HepG2 (cell line): ENCODE measurements at regions not wholly inside any gene's neighbourhood (a gene's known extent, or its start where the extent isn't known, plus 50 kb on each side); places are given as distances from the start of the nearest gene placed in this dataset.

ENCODE experiments used
- EZH2 ChIP-seq: conservative IDR thresholded peaks from 2 replicates; pipeline ENCODE4 v1.6.1; 2012; ENCODE audit warnings: mild to moderate bottlenecking, low read depth, low read length, moderate library complexity
- MXD4 ChIP-seq: IDR thresholded peaks from 2 replicates; pipeline ENCODE4 v1.6.1; 2016; ENCODE audit warnings: mild to moderate bottlenecking, missing biosample characterization, missing genetic modification reagents
- POLR2AphosphoS5 ChIP-seq: IDR thresholded peaks from 2 replicates; pipeline ENCODE4 v1.6.1; 2012; ENCODE audit warnings: low read depth, low read length
- SOX13 ChIP-seq, 3 experiments: fragments of 450-650 bp in 1 of 3; sonication (generic) in 1 of 3; formaldehyde crosslinking in 1 of 3; IDR thresholded peaks in 2 of 3; conservative IDR thresholded peaks in 1 of 3; 2 replicates each; pipeline versions ENCODE4 v1.5.0 to v1.6.1; 2016 to 2020; ENCODE audit warnings: antibody characterized with exemption in 1 of 3, mild to moderate bottlenecking in 1 of 3, missing compliant biosample characterization in 1 of 3, missing genetic modification reagents in 1 of 3, moderate library complexity in 1 of 3
- XRCC5 ChIP-seq: fragments of 200-400 bp; formaldehyde crosslinking; optimal IDR thresholded peaks from 2 replicates; pipeline ENCODE3; 2017; ENCODE audit warnings: mild to moderate bottlenecking, low read length
- ZBTB33 ChIP-seq: sonication (generic); formaldehyde crosslinking; IDR thresholded peaks from 2 replicates; pipeline ENCODE4 v1.4.0; 2020; ENCODE audit warnings: missing genetic modification reagents
- ZNF253 ChIP-seq: sonication (generic); formaldehyde crosslinking; IDR thresholded peaks from 2 replicates; pipeline ENCODE4 v1.8.0; 2022; ENCODE audit warnings: mild to moderate bottlenecking, missing genetic modification reagents, borderline replicate concordance
- ZNF317 ChIP-seq: sonication (generic); formaldehyde crosslinking; IDR thresholded peaks from 2 replicates; pipeline ENCODE4 v1.5.0; 2020; ENCODE audit warnings: mild to moderate bottlenecking, missing genetic modification reagents
- TF ChIP-seq, protein P1 (sequence below): IDR thresholded peaks from 2 replicates; pipeline ENCODE4 v1.6.1; 2012; ENCODE audit warnings: inconsistent platforms
- TF ChIP-seq, protein P2 (sequence below), 2 experiments: sonication (generic) in 1 of 2; formaldehyde crosslinking in 1 of 2; IDR thresholded peaks; 2 replicates each; pipeline versions ENCODE4 v1.4.0 to v1.6.1; 2018 to 2020; ENCODE audit warnings: missing genetic modification reagents in 2 of 2, borderline replicate concordance in 1 of 2, low read depth in 1 of 2, mild to moderate bottlenecking in 1 of 2, missing biosample characterization in 1 of 2

GRCh38 chr4:104811727-104812126, 317.0 kb upstream of the CXXC4 start:
- no peak for TF ChIP-seq XRCC5
- TF ChIP-seq MXD4 (CRISPR knock-in tag) = no peak
- TF ChIP-seq, protein P1, sequence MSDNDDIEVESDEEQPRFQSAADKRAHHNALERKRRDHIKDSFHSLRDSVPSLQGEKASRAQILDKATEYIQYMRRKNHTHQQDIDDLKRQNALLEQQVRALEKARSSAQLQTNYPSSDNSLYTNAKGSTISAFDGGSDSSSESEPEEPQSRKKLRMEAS = no peak
- TF ChIP-seq ZNF253 (CRISPR knock-in tag) = no peak
- no peak for TF ChIP-seq EZH2
- TF ChIP-seq, protein P2, sequence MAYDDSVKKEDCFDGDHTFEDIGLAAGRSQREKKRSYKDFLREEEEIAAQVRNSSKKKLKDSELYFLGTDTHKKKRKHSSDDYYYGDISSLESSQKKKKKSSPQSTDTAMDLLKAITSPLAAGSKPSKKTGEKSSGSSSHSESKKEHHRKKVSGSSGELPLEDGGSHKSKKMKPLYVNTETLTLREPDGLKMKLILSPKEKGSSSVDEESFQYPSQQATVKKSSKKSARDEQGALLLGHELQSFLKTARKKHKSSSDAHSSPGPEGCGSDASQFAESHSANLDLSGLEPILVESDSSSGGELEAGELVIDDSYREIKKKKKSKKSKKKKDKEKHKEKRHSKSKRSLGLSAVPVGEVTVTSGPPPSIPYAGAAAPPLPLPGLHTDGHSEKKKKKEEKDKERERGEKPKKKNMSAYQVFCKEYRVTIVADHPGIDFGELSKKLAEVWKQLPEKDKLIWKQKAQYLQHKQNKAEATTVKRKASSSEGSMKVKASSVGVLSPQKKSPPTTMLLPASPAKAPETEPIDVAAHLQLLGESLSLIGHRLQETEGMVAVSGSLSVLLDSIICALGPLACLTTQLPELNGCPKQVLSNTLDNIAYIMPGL (CRISPR knock-in tag; IDR thresholded peaks at IDR 0.05; ENCODE audit: borderline replicate concordance in 1 of 2, low read depth in 1 of 2) = no peak
- TF ChIP-seq SOX13 (IDR thresholded peaks at IDR 0.05) = no peak
- TF ChIP-seq SOX13 (CRISPR knock-in tag; conservative IDR thresholded peaks at IDR 0.05 in 1 of 2, IDR thresholded peaks at IDR 0.05 in 1 of 2) = no peak
- TF ChIP-seq POLR2AphosphoS5 = no peak
- no peak for TF ChIP-seq ZBTB33
- no peak for TF ChIP-seq ZNF317 (CRISPR knock-in tag)
